ENCODE measurements at regions not wholly inside any gene's neighbourhood (a gene's known extent, or its start where the extent isn't known, plus 50 kb on each side); places are given as distances from the start of the nearest gene placed in this dataset.
"Not testable (repeated sequence)": the region's sequence is repeated elsewhere in the genome, so short reads cannot be mapped to it uniquely, and the experiment has no call there.

DNA sequence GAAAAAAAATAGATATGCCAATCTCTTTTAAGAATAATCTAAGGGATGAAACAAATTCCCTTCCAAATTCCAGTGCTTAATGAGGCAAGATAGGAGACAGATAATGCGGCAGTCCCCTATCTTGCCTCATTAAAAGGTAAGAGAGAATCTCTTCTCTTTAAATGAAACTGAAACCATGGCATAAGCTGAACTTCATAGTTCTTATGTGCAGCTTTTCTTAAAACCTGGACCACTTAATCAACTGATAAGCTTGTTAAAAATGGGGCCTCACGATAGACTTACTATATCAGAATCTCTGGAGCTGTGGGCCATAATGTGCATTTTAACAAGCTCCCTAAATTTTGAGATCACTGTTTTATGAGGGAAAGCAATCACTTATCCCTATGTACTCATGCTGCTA, 79.2 kb downstream of the NIBAN1 start:
- H3K27ac Mint-ChIP-seq: no peak overlapping the region
- no peaks in the 10 kb centered on the region for H3K9me3 Mint-ChIP-seq
- H3K4me1 Mint-ChIP-seq: peaks cover 4% of the 10 kb centered on the region
- H3K4me3 Mint-ChIP-seq: no peak overlapping the region
- peaks cover 2% of the 10 kb centered on the region for H3K27me3 Mint-ChIP-seq
- H3K36me3 Mint-ChIP-seq: peaks cover 2% of the 10 kb centered on the region

DNA sequence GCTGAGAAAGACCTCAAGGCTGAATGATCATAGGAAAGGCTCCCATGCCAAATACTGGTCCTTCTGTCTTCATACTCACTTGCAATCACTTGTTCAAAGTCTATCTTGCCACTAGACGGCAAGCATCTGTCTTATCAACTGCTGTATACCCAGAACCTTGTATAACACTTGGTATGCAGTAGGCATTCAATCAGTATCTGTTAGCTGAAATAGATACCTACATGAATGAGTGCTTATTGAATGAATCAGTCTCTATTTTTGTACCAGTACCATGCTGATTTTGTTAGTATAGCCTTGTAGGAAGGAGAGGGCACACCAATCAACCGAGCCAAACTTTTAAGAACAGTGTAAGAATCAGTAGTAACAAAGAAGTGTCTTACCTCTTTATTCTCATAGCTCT, 80.6 kb downstream of the NIBAN1 start:
- peaks cover 2% of the 10 kb centered on the region for H3K36me3 Mint-ChIP-seq
- H3K27me3 Mint-ChIP-seq: peaks cover 2% of the 10 kb centered on the region
- H3K9me3 Mint-ChIP-seq: no peaks in the 10 kb centered on the region
- no peak overlapping the region for H3K27ac Mint-ChIP-seq
- no peak overlapping the region for H3K4me3 Mint-ChIP-seq
- peaks cover 4% of the 10 kb centered on the region for H3K4me1 Mint-ChIP-seq

DNA sequence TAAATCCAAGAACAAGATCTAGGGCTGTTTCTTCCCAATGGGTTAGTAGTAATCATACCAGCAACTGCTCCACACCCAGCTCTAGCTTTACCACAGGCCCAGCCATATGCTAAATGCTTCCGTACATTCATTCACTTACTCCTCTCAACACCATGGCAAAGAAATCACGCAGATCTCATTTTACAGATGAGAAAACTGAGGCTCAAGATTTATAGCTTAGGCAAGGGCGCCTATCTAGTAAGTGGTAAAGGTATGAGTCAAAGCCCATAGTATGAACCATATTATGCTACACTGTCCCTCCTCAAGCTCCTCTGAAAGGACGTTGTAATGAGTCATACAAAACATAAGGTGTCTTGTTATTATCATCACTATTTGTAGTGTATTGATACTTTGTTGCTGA, 82.2 kb downstream of the NIBAN1 start:
- Mint-ChIP-seq H3K9me3 (no peaks in the 10 kb centered on the region), H3K4me1 (peaks cover 4% of the 10 kb centered on the region), H3K36me3 (no peaks in the 10 kb centered on the region), H3K27me3 (no peaks in the 10 kb centered on the region), H3K4me3 (no peak overlapping the region), H3K27ac (no peak overlapping the region)

DNA sequence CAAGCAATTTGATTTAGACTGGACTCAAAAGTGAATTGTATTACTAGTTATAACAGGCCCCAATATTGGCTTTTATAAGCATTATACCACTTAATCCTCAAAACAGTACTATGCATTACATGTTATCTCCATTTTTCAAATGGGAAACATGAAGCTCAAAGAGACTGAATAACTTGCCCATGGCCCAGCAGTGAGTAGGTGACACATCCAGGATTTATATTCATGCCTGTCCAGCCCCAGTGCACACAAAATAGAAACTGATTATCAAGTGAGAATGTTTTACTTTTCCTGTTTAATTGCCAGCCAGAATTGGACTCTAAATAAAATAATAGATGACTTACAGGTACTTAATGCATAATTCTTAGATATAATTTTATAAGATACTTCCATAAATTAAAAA, 82.9 kb downstream of the NIBAN1 start:
- Mint-ChIP-seq H3K27ac (no peak overlapping the region), H3K9me3 (no peaks in the 10 kb centered on the region), H3K27me3 (no peaks in the 10 kb centered on the region), H3K4me3 (no peak overlapping the region), H3K36me3 (no peaks in the 10 kb centered on the region), H3K4me1 (peaks cover 4% of the 10 kb centered on the region)

DNA sequence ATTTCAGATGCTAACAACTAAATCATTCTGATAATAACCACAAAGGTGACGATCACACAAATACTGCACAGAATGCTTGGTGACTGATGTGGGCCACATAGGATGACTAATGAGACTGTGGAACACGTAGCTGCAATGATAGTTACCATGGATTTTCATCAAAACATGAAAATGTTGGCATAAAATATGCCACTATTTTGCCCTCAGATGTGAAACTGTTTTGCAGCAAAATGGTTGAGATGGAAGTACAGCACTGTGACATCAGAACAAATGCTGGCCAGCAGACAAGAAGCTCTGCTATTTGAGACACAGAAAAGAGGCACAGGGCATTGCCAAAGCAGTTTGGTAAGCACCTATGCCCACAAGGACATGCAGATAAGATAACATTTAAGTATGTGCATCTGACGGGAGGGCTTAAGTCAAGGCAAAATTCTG, 83.8 kb downstream of the NIBAN1 start:
- H3K4me3 Mint-ChIP-seq: no peak overlapping the region
- H3K9me3 Mint-ChIP-seq: no peaks in the 10 kb centered on the region
- no peak overlapping the region for H3K27ac Mint-ChIP-seq
- no peaks in the 10 kb centered on the region for H3K27me3 Mint-ChIP-seq
- H3K36me3 Mint-ChIP-seq: no peaks in the 10 kb centered on the region
- H3K4me1 Mint-ChIP-seq: peaks cover 4% of the 10 kb centered on the region

DNA sequence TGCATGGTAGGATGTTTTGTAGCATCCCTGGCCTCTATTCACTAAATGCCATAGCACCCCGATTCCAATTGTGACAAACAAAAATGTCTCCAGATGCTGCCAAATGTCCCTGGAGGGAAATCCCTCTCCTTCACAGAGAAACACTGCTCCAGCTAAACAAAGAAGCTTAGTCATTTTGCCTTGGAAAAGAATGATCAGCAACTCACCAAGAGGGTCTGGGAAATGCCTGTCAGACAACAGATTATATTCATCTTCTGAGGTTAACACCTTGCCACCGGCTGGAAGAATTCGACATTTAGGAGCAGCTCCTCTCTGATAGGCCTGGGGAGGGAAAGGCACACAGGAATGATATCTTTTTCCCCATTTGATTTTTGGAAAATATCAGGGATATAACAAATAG, 84.4 kb downstream of the NIBAN1 start:
- Mint-ChIP-seq H3K27ac (no peak overlapping the region), H3K36me3 (no peaks in the 10 kb centered on the region), H3K9me3 (no peaks in the 10 kb centered on the region), H3K4me3 (no peak overlapping the region), H3K27me3 (no peaks in the 10 kb centered on the region), H3K4me1 (peaks cover 4% of the 10 kb centered on the region)

DNA sequence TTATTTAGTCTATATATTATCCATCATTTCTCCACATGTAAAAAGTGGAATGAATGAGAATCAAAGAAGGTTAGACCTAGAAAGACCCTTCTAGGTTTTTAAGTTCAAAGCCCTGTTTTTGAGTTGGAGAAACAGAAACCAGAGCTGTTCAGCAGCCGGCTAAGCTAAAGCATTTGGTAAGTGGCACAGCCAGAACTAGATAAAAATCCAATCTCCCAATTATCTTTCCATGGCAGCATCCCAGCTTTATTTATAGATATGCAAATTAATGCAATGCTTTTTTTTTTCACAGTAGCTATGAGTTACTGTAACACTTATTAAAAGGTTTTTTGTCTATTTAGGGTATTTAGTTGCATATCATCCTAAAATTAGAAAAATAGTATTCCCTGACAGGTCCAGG, 85.1 kb downstream of the NIBAN1 start:
- no peaks in the 10 kb centered on the region for H3K9me3 Mint-ChIP-seq
- H3K36me3 Mint-ChIP-seq: no peaks in the 10 kb centered on the region
- no peaks in the 10 kb centered on the region for H3K27me3 Mint-ChIP-seq
- H3K27ac Mint-ChIP-seq: no peak overlapping the region
- peaks cover 4% of the 10 kb centered on the region for H3K4me1 Mint-ChIP-seq
- no peak overlapping the region for H3K4me3 Mint-ChIP-seq

DNA sequence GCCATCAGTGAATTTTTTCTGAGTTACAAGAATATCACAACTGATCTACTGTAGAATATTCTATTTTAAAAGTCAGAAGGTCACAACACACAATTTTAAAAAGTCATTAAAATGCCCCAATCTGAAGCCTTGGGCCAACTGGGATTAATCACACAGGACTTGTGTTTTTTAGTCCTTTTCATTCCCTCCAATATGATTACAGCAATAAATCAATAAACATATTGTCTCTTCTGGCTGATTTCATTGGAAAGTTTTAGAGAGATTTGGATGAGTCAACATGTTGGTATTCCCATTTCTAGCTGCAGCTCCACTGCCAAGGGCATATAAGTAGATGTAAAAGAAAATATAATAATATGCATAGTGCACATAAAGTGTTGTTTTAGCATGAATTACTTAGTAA, 85.8 kb downstream of the NIBAN1 start:
- H3K27me3 Mint-ChIP-seq: no peaks in the 10 kb centered on the region
- peaks cover 4% of the 10 kb centered on the region for H3K4me1 Mint-ChIP-seq
- H3K9me3 Mint-ChIP-seq: no peaks in the 10 kb centered on the region
- no peak overlapping the region for H3K4me3 Mint-ChIP-seq
- H3K27ac Mint-ChIP-seq: no peak overlapping the region
- H3K36me3 Mint-ChIP-seq: no peaks in the 10 kb centered on the region

DNA sequence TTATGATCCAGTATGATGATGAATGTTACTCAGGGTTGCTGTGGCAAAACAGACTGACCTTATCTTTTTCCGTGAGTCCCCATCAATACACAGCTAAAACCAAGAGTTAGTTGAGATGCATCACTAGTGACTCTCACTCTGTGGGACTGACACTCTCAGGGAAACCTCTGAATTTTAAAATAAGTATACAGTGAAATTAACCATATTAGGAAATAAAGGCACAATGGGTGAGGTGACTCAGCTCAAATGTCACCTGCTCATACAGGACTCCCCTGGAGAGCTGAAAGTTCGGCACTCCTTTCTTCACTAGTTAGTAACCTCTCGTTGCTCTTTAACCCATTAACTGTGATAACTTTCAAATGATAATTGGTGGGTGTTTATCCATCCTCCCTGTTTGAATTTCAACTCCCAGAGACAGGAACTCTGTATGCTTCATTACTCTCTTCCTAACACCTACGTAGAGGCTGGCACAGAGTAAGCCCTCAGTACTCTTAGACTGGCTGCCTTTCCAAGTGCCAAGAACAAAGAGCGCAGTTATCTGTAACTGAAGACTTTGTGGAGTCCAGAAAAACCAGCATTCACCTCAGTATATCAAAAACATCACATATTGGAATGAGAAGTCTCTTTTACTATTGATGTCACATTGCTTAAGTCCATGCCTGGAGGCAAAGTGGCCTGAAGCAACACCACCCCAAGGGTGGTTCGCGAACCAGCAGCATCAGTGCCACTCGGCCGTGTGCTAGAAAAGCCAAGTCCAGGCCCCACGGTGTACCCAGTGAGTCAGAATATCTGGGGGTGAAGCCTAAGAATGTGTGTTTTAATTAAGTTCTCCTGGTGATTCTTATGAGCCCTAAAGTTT, 91.1 kb downstream of the NIBAN1 start:
- peaks cover 3% of the 10 kb centered on the region for H3K27me3 Mint-ChIP-seq
- no peak overlapping the region for H3K27ac Mint-ChIP-seq
- no peaks in the 10 kb centered on the region for H3K9me3 Mint-ChIP-seq
- H3K4me3 Mint-ChIP-seq: no peak overlapping the region
- H3K4me1 Mint-ChIP-seq: peaks cover 8% of the 10 kb centered on the region
- no peaks in the 10 kb centered on the region for H3K36me3 Mint-ChIP-seq

DNA sequence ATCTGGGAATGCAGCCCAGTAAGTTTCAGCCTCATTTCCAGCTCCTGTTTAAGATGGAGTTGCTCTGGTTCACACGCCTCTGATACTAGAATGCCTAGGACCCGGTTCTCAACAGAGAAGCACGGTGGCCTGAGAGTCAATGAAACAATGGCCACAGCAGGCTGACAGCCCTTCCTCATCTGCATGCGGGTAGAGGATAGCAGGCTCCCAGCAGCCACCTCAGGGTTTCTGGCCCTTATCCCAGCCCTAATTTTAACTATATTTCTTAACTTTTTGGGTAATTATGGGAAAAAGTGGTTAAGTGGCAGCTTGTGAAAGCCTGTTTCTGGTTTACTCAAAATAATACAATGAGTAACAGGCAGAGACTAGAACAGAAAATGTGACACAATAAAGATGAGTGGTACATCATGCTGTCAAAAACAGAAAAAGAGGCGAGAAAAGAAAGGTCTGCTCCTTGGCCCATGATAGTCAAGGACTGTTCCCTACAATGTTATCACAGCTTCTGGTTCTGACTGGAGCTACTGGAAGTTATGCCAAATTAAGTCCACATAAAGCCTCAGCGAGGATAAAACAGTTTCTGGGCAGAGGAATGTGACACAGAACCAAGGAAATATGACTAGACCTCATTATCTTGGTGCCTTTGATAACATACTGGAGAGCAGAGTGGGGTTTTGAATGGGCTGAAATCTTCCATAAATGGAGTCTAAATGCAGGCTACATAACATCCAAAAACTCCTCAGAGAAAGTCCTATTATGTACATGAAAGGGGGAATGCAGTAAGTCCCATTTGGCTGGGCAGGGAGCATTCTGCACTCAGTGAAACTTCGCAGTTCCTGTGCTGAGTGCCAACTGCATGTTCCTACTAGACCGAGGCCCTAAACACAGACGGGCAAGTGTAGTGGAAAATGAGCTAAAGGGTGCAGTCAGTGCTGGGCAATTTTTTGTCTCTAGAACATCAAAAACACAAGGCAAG, 92.1 kb downstream of the NIBAN1 start:
- no peak overlapping the region for H3K4me3 Mint-ChIP-seq
- no peaks in the 10 kb centered on the region for H3K9me3 Mint-ChIP-seq
- H3K27ac Mint-ChIP-seq: peak overlapping the region; percentile 6
- H3K27me3 Mint-ChIP-seq: peaks cover 3% of the 10 kb centered on the region
- no peaks in the 10 kb centered on the region for H3K36me3 Mint-ChIP-seq
- peaks cover 8% of the 10 kb centered on the region for H3K4me1 Mint-ChIP-seq

DNA sequence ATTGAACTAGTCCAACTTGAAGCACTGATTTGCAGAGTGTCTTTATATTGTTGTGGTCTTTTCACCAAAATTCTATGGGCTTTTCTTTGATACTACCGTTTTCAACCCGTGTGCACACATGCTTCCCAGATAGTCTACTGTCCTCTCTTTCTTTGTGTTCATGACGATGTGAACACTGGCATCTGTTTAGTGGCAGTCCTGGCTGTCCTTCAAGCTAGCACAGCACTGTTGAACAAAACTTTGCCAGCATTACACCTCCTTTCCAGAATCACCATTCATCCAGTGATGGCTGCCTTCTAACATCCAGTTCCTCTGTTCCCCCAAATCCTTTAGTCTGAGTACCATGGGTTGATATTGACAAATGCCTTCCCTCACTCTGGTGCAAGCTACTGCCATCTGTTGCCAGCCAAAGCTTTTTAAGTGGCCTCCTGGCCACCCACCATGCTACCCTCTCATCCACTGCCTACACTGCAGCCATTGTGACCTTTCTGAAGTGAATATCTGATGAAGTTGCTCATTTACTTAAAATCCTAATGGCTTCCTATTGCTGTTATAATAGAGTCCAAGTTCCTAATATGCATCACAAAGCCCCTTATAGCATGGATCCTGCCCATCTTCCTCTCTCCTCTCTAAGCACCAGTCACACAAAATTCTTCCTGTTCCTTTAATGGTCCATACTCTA, 94.3 kb downstream of the NIBAN1 start:
- Mint-ChIP-seq H3K27ac (no peak overlapping the region), H3K27me3 (peaks cover 3% of the 10 kb centered on the region), H3K9me3 (no peaks in the 10 kb centered on the region), H3K4me3 (no peak overlapping the region), H3K4me1 (peaks cover 8% of the 10 kb centered on the region), H3K36me3 (no peaks in the 10 kb centered on the region)

DNA sequence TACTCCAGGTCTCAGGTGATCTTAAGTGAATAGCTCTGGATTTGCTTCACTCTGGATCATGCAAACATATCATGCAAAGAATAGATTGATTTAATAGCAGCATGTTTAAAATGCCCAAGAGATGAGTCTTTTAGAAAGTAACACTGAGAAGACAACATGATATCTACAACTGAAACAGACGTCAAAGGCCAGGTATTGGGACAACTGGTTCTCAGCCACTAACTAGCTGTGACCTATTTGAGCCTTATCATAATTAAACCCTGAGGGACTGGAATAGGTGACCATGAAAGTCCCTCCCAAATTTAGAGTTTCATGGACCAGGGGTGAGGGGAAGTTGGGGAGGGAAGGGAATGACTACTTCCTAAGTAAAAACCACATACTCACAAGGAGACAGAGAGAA, 95.7 kb downstream of the NIBAN1 start:
- peaks cover 3% of the 10 kb centered on the region for H3K27me3 Mint-ChIP-seq
- H3K9me3 Mint-ChIP-seq: no peaks in the 10 kb centered on the region
- no peak overlapping the region for H3K27ac Mint-ChIP-seq
- peaks cover 8% of the 10 kb centered on the region for H3K4me1 Mint-ChIP-seq
- no peak overlapping the region for H3K4me3 Mint-ChIP-seq
- no peaks in the 10 kb centered on the region for H3K36me3 Mint-ChIP-seq

DNA sequence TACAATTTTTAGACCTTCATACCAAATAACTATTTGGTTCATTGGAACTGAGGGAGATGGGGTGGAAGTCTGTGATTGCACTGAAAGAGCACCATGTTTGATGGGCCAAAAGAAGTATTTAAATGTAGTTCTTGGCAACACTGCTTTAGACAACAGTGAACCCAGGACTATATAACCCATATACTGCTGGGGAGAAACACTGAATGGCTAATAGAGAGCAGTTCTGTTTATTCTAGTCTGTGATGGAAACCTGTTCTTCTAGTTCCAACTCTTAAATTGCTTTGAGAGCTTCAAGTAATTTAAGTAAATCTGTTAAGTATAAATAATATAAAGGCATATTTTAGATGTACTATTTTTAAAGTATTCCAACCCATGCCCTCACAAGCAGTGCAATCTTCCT, 96.3 kb downstream of the NIBAN1 start:
- H3K4me1 Mint-ChIP-seq: peaks cover 8% of the 10 kb centered on the region
- peaks cover 3% of the 10 kb centered on the region for H3K27me3 Mint-ChIP-seq
- no peaks in the 10 kb centered on the region for H3K36me3 Mint-ChIP-seq
- peaks cover 4% of the 10 kb centered on the region for H3K9me3 Mint-ChIP-seq
- no peak overlapping the region for H3K27ac Mint-ChIP-seq
- no peak overlapping the region for H3K4me3 Mint-ChIP-seq

DNA sequence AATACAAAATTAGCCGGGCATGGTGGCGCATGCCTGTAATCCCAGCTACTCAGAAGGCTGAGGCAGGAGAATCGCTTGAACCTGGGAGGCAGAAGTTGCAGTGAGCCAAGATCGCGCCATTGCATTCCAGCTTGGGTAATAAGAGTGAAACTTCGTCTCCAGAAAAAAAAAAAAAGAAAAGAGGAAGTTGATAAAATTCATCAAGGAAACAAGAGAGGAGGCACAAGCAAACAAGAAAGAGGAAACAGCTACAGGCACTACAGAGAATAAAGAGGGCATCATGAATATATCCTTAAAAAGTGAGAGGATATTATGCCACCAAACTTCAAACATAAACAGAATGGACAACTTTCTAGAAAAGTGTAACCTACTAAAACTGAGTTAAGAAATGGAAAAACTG, 98.3 kb downstream of the NIBAN1 start:
- not testable (repeated sequence) for H3K9me3 Mint-ChIP-seq, H3K27me3 Mint-ChIP-seq, H3K4me3 Mint-ChIP-seq, H3K36me3 Mint-ChIP-seq, H3K27ac Mint-ChIP-seq, H3K4me1 Mint-ChIP-seq

DNA sequence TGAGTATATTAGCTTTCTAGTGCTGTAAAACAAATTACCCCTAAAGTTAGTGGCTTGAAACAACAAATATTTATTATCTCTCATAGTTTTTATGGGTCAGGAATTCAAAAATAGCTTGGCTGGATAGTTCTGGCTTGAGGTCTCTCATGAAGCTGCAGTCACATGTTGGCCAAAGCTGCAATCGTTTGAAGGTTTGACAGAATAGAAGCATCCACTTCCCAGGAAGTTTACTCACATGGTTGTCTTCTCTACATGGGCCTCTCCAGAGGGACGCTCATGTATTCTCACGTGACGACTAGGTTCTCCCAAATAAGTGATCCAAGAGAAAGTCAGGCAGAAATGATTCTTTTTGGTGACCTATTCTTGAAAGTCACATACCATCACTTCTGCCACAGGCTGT, 99.1 kb downstream of the NIBAN1 start:
- peaks cover 2% of the 10 kb centered on the region for H3K27me3 Mint-ChIP-seq
- H3K4me3 Mint-ChIP-seq: no peak overlapping the region
- H3K9me3 Mint-ChIP-seq: peaks cover 9% of the 10 kb centered on the region
- H3K27ac Mint-ChIP-seq: peak overlapping the region; percentile 52
- H3K36me3 Mint-ChIP-seq: no peaks in the 10 kb centered on the region
- H3K4me1 Mint-ChIP-seq: no peaks in the 10 kb centered on the region

All from activated naive CD4-positive, alpha-beta T cell treated with anti-CD3 and anti-CD28 coated beads, Interleukin-2, amount 50 U/mL, for 24 hours (primary cell).